Activated T-cell treated with anti-CD3 and anti-CD28 coated beads, Interleukin-2, amount 50 U/mL, for 1 hour (primary cell): ENCODE measurements at regions not wholly inside any gene's neighbourhood (a gene's known extent, or its start where the extent isn't known, plus 50 kb on each side); places are given as distances from the start of the nearest gene placed in this dataset.

Experiments
- DNase-seq: peaks from one replicate; pipeline ENCODE4 v3.0.0-alpha.2; 2020

GRCh38 chr9:93875330-93875729, 79.8 kb downstream of the BARX1 start:
- DNase-seq, result no peak

GRCh38 chr9:93874242-93874641, 80.9 kb downstream of the BARX1 start:
- DNase-seq, result no peak

GRCh38 chr9:93871286-93871685, 83.9 kb downstream of the BARX1 start:
- no peak for DNase-seq

- DNase-seq, result no peak
Observed at GRCh38 chr9:93869863-93870262, 85.3 kb downstream of the BARX1 start.

- no peak for DNase-seq
Observed at GRCh38 chr9:93869088-93869487, 86.1 kb downstream of the BARX1 start.

DNA sequence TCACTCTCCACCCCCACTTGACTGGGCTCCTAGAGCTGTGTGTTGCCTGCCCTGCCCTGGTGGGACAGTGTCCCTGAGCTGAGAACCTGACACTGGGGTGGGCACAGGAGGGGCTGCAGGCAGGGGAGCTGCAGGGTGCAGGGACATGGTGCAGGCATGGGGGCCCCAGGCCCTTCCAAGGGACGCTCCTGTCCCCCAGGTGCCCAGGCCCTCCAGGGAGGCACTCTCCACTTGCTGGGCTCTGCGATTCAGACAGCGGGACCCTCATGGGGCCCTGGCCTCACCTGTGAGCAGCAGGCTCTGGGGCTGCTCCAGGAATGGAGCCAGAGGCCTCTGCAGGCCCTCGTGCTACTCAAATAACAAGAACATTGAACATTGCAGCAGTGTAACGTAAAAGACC, 89.4 kb downstream of the BARX1 start:
- DNase-seq, result no peak

- DNase-seq, result no peak
Observed at GRCh38 chr9:93865245-93865644, 89.9 kb downstream of the BARX1 start.

DNA sequence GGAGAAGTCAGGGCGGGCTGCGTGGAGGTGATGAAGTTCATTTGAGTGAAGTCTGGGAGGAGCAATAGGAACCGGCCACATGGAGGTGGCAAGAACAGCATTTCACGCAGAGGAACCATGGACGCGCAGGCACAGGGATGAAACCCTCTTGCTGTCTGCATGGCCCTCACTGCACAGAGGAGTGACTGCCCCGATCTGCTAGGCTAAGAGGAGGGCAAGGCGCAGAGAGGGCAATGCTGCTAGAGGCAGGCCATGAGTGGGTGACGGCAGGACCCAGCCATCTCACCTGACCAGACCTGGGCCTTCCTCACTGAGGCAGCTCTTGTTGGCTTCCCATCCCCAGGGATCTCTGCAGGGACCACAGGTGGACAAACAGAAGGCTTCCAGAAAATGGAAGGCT, 90.3 kb downstream of the BARX1 start:
- DNase-seq, result no peak

DNA sequence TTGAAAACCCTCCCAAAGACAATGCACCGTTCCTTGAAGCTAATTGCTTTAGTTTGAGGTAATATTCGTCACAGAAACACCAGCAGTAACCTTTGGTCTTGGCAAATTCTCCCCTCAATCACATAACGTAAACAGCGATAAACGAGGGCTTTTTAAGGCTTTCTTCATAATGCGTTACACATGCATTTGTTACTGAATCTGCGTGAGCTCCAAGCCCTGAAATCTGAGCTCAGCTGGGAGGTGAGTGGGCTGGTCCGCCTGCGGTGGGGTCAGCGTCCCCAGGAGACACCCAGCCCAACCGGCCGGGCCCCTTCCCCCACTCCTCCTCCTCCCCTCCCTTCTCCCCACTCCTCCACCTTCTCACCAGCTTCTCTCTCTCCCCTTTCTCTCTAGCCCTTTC, 91.1 kb downstream of the BARX1 start:
- no peak for DNase-seq

GRCh38 chr9:93862877-93863545, 92.1 kb downstream of the BARX1 start:
- no peak for DNase-seq

DNA sequence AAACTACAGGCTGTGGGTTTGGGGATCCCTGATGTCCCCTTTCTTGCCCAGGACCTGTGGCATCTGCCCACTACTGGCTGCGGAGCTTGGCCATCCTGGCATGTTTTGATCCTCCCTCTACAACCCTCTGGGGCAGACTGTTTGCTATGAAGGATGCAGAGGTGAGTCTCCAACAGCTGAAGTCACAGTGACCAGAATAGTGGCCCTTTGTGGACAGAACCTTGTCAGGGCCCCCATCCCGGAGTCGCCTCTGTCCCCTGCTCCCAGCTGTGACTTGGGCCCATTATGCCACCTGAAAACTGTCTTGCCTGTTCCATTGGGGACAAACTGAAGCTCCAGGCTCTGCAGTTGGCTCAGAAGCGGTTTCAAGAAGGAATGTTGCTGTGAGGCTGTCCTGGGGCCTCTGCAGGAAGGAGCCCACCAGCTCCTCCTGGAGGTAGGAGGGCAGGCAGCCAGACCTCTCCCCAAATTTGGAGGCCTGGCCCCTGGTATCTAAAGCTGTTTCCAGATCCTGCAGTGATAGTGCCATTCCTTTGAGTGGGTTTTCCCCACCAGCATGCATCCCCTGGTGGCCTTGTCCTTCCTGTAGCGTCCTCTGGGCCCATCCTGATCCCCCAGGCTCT, 93.3 kb downstream of the BARX1 start:
- no peak for DNase-seq

GRCh38 chr9:93860694-93861658, 94.2 kb downstream of the BARX1 start:
- DNase-seq, result no peak

DNA sequence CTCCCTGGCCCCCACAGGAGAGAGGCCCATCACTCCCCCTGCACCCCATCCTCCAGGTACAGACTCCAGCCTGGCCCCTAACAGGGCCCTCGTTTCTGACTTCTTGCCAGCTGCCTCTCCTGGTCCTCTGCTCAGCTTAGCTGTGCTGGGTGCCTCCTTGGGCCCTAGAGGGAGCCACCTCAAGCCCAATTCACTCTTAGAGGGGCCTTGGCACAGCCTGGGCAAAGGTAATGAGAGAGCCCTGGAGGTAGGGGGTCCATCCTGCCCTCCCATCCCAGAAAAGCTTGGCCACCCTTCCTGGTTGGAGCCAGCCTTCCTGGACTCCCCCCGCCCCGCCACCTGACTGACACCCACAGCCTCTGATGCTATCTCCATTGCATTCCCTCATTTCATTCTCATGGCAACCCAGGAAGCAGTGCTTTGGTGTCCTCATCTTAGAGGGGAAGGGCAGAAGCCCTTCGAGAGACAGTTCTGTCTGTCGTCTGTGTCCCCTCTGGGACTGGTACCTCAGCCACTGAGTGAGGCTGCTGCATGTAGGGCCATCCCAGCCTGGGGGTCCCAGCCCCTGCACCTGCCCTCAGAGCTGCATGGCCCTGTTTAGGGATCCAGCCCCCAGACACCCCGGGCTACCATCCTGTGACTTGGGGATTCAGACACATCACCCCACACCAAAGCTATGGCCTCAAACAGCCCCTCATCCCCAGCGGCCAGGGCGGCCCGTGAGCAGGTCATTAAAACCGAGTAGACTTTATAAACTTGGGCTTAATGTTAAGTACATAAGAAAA, 95.5 kb downstream of the BARX1 start:
- no peak for DNase-seq

GRCh38 chr9:93857528-93857927, 97.6 kb downstream of the BARX1 start:
- DNase-seq, result no peak

GRCh38 chr9:93852728-93853127, 102.4 kb downstream of the BARX1 start:
- no peak for DNase-seq

GRCh38 chr9:93846349-93846748, 108.8 kb downstream of the BARX1 start:
- DNase-seq, result no peak

DNA sequence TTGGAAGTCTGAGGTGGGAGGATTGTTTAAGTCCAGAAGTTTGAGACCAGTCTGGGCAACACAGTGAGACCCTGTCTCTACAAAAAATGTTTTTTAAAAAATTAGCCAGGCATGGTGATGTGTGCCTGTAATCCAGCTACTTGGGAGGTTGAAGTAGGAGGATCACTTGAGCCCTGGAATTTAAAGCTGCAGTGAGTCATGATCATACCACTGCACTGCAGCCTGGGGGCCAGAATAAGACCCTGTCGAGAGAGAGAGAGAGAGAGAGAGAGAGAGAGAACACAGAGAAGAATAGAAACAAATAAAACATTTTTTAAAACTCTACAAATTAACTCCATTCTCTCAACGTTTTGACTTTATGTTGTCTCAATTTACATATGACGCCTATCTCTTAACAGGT, 111.8 kb downstream of the BARX1 start:
- DNase-seq, result no peak

GRCh38 chr9:93830606-93831005, 124.5 kb downstream of the BARX1 start:
- DNase-seq, result no peak

DNA sequence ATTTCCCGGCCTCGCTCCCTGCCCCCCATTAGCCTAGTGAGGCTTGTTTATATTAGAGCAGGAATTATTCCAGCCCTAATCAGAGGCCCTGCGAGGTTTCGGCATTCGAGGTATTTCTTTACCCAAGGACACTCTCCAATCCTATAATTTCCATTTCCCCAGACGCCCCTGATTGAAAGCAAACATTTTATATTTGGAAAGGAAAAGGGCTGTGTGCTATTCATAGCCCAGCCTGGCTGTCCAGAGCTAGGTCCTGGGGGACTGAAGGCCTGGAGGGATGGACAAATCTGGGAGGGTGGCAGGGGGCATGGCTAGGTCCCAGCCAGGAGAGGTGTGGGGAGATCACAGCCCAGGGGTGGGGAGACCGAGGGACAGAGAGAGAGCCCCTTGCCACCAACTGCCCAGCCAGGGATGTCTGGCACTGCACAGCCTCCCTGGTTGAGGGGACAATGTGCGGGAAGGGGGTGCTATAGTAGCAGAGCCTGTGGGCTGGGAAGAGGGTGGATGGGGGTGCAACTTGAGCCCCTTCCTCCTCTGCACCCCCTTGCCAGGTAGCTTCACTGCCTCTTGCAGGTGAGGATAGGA, 125.1 kb downstream of the BARX1 start:
- peak; percentile 8 for DNase-seq

DNA sequence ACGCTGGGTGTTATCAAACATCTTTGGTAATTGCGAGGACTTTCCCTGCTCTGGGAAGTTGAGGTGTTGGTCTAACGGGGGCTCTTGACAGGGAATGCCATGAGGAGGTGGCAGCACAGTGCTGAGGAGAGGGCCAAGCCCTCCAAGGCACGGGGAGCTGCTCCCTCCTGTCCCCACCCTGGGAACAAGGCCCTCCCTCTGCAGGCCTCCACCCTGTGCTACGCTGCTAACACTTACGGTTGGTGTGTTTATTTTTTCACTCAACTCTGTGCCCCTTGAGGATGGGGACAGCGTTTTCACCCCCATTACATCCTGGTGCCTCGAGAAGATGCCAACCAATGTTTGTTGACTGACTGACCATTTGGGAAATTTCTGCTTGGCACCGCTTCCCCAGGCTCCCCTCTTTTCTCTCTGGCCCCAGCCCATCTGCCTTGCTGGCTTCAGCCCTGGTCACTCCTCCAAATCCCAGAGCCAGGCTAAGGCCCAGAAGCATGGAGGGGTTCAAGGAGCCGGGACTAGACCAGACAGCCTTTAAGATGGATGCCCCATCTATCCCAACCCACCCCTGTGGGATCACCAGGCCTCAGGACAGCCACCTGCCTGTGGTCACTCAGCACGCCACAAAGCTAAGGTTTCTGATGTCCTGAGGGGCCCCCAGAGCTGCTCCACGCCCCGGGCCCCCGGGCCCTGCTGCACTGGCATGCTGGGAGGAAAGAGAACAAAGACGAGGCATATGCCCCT, 125.7 kb downstream of the BARX1 start:
- DNase-seq, result peak; percentile 4

GRCh38 chr9:93828331-93829097, 126.6 kb downstream of the BARX1 start:
- DNase-seq, result no peak
